Neural progenitor cell (in vitro differentiated cells): ENCODE measurements at regions not wholly inside any gene's neighbourhood (a gene's known extent, or its start where the extent isn't known, plus 50 kb on each side); places are given as distances from the start of the nearest gene placed in this dataset.

ENCODE experiments used
- DNase-seq: peaks from one replicate; pipeline ENCODE4 v3.0.0-alpha.2; 2016; ENCODE audit warnings: low spot score
- H2AFZ ChIP-seq: fragments of 200-600 bp; sonication (generic); replicated peaks from 2 replicates; pipeline ENCODE4 v1.6.1; 2016; ENCODE audit warnings: antibody characterized with exemption
- H3F3A ChIP-seq: fragments of 200-600 bp; sonication (generic); 2 replicates; pipeline ENCODE4 v1.6.1; 2016; ENCODE audit warnings: antibody characterized with exemption, low read depth
- H3K27ac ChIP-seq: fragments of 200-600 bp; sonication (generic); 2 replicates; pipeline ENCODE4 v1.5.1; 2016; ENCODE audit warnings: mild to moderate bottlenecking
- H3K27me3 ChIP-seq: fragments of 200-600 bp; sonication (generic); 2 replicates; pipeline ENCODE4 v1.6.1; 2016; ENCODE audit warnings: mild to moderate bottlenecking, moderate library complexity
- H3K36me3 ChIP-seq: fragments of 200-600 bp; sonication (generic); 2 replicates; pipeline ENCODE4 v1.5.1; 2016
- H3K4me1 ChIP-seq: fragments of 200-600 bp; sonication (generic); 2 replicates; pipeline ENCODE4 v1.6.1; 2016; ENCODE audit warnings: mixed run types
- H3K4me2 ChIP-seq: fragments of 200-600 bp; sonication (generic); 2 replicates; pipeline ENCODE4 v1.6.1; 2016
- H3K4me3 ChIP-seq: fragments of 200-600 bp; sonication (generic); 2 replicates; pipeline ENCODE4 v1.5.1; 2016
- H3K79me2 ChIP-seq: fragments of 200-600 bp; sonication (generic); 2 replicates; pipeline ENCODE4 v1.6.1; 2016; ENCODE audit warnings: low read depth
- H3K9ac ChIP-seq: fragments of 200-600 bp; sonication (generic); 2 replicates; pipeline ENCODE4 v1.6.1; 2016
- H3K9me3 ChIP-seq: fragments of 200-600 bp; sonication (generic); 2 replicates; pipeline ENCODE4 v1.5.1; 2016; ENCODE audit warnings: low read depth
- H4K20me1 ChIP-seq: fragments of 200-600 bp; sonication (generic); 2 replicates; pipeline ENCODE4 v1.6.1; 2016; ENCODE audit warnings: low read depth
- H3K27ac Mint-ChIP-seq: 3 replicates; pipeline ENCODE4 v1.8.0; 2021; ENCODE audit warnings: mixed read lengths
- H3K27me3 Mint-ChIP-seq: 2 replicates; pipeline ENCODE4 v1.8.0; 2022; ENCODE audit warnings: low read depth, mild to moderate bottlenecking, inconsistent platforms, moderate library complexity, mixed read lengths; ENCODE audit not compliant: insufficient read depth
- H3K36me3 Mint-ChIP-seq: 3 replicates; pipeline ENCODE4 v1.8.0; 2021; ENCODE audit warnings: mixed read lengths
- H3K4me1 Mint-ChIP-seq: 3 replicates; pipeline ENCODE4 v1.8.0; 2021; ENCODE audit warnings: mixed read lengths
- H3K4me3 Mint-ChIP-seq: 3 replicates; pipeline ENCODE4 v1.8.0; 2021; ENCODE audit warnings: mild to moderate bottlenecking, moderate library complexity, mixed read lengths
- H3K9me3 Mint-ChIP-seq: 3 replicates; pipeline ENCODE4 v1.8.0; 2020; ENCODE audit warnings: mixed read lengths
- CTCF ChIP-seq: fragments of 200-600 bp; sonication (generic); IDR thresholded peaks from 2 replicates; pipeline ENCODE4 v1.5.1; 2017; ENCODE audit warnings: antibody characterized with exemption, mild to moderate bottlenecking
- EZH2 ChIP-seq: fragments of 200-600 bp; sonication (generic); IDR thresholded peaks from 2 replicates; pipeline ENCODE4 v1.6.1; 2017; ENCODE audit warnings: antibody characterized with exemption, mild to moderate bottlenecking, moderate library complexity
- EZH2phosphoT487 ChIP-seq: fragments of 200-600 bp; sonication (generic); IDR thresholded peaks from 2 replicates; pipeline ENCODE4 v1.6.1; 2017; ENCODE audit warnings: antibody characterized with exemption

GRCh38 chr6:120648713-120649112, 685.6 kb downstream of the TBC1D32 start:
- no peak overlapping the region for H3K4me2 ChIP-seq
- H3K9me3 ChIP-seq, result no peaks in the 10 kb centered on the region
- H3K36me3 ChIP-seq, result no peaks in the 10 kb centered on the region
- Mint-ChIP-seq H3K4me3 (no peak overlapping the region), H3K36me3 (no peaks in the 10 kb centered on the region), H3K9me3 (no peaks in the 10 kb centered on the region), H3K4me1 (peaks cover 5% of the 10 kb centered on the region), H3K27me3 (no peaks in the 10 kb centered on the region), H3K27ac (no peak overlapping the region)
- no peak for TF ChIP-seq CTCF
- TF ChIP-seq EZH2, result no peak
- no peak for TF ChIP-seq EZH2phosphoT487
- no peaks in the 10 kb centered on the region for H4K20me1 ChIP-seq
- H3K27ac ChIP-seq, result no peak overlapping the region
- H3K9ac ChIP-seq, result no peak overlapping the region
- H3F3A ChIP-seq, result no peaks in the 10 kb centered on the region
- peaks cover 6% of the 10 kb centered on the region for H3K4me1 ChIP-seq
- DNase-seq, result no peak
- no peaks in the 10 kb centered on the region for H3K27me3 ChIP-seq
- H3K79me2 ChIP-seq, result no peaks in the 10 kb centered on the region
- no peak overlapping the region for H2AFZ ChIP-seq
- no peak overlapping the region for H3K4me3 ChIP-seq

- no peak overlapping the region for H3K4me2 ChIP-seq
- DNase-seq, result peak; percentile 30
These were observed 688.2 kb downstream of the TBC1D32 start for GRCh38 chr6:120646101-120646500.

GRCh38 chr6:120632975-120633374, 701.3 kb downstream of the TBC1D32 start:
- Mint-ChIP-seq H3K27ac (no peak overlapping the region), H3K4me1 (no peaks in the 10 kb centered on the region), H3K27me3 (no peaks in the 10 kb centered on the region), H3K9me3 (peaks cover 2% of the 10 kb centered on the region), H3K4me3 (no peak overlapping the region), H3K36me3 (no peaks in the 10 kb centered on the region)
- H3K27me3 ChIP-seq, result no peaks in the 10 kb centered on the region
- no peaks in the 10 kb centered on the region for H3K79me2 ChIP-seq
- H3K36me3 ChIP-seq, result no peaks in the 10 kb centered on the region
- peaks cover 2% of the 10 kb centered on the region for H3K9me3 ChIP-seq
- H3K4me3 ChIP-seq, result no peak overlapping the region
- no peak overlapping the region for H3K27ac ChIP-seq
- no peaks in the 10 kb centered on the region for H3F3A ChIP-seq
- no peak overlapping the region for H3K9ac ChIP-seq
- TF ChIP-seq CTCF (no peak), EZH2phosphoT487 (no peak), EZH2 (no peak)
- no peaks in the 10 kb centered on the region for H3K4me1 ChIP-seq
- DNase-seq, result no peak
- no peak overlapping the region for H2AFZ ChIP-seq
- no peak overlapping the region for H3K4me2 ChIP-seq
- H4K20me1 ChIP-seq, result no peaks in the 10 kb centered on the region

More at GRCh38 chr6:120646101-120646500, 688.2 kb downstream of the TBC1D32 start:
- H3K27ac Mint-ChIP-seq, result no peak overlapping the region
- no peaks in the 10 kb centered on the region for H3K27me3 ChIP-seq
- peaks cover 6% of the 10 kb centered on the region for H3K4me1 ChIP-seq
- no peak overlapping the region for H3K9ac ChIP-seq
- H3K27ac ChIP-seq, result no peak overlapping the region
- peaks cover 5% of the 10 kb centered on the region for H3K4me1 Mint-ChIP-seq
- H3K9me3 ChIP-seq, result no peaks in the 10 kb centered on the region
- no peak for TF ChIP-seq CTCF
- TF ChIP-seq EZH2phosphoT487, result no peak
- TF ChIP-seq EZH2, result no peak
- no peaks in the 10 kb centered on the region for H4K20me1 ChIP-seq
- no peaks in the 10 kb centered on the region for H3K27me3 Mint-ChIP-seq
- H2AFZ ChIP-seq, result peak overlapping the region; percentile 23
- H3K36me3 Mint-ChIP-seq, result no peaks in the 10 kb centered on the region
- H3K4me3 Mint-ChIP-seq, result no peak overlapping the region
- H3F3A ChIP-seq, result no peaks in the 10 kb centered on the region
- H3K79me2 ChIP-seq, result no peaks in the 10 kb centered on the region
- no peaks in the 10 kb centered on the region for H3K36me3 ChIP-seq
- H3K4me3 ChIP-seq, result no peak overlapping the region
- peaks cover 2% of the 10 kb centered on the region for H3K9me3 Mint-ChIP-seq
